ENCODE measurements at regions not wholly inside any gene's neighbourhood (a gene's known extent, or its start where the extent isn't known, plus 50 kb on each side); places are given as distances from the start of the nearest gene placed in this dataset.

DNA sequence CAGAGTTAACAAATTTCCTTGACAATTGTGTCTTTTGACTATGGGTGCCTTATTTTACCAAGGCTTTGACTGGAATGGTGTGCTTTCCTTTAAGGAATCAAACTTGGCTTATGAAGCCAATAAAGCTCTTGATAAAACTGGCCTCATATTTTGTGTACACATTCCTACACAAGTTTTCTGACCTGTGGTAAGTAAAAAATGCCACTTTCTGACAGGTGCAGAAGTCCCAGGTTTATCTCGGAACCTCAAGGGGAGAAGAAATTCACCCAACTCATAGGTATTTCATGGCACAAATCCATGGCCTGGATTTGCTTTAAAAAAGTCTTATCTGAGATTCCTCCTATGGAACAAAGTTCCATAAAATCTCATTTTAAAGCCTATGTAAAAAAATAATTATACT lies 880.6 kb upstream of the LRATD1 start:
- Histone ChIP-seq H3K4me1 (ENCODE audit: control insufficient read depth, insufficient read depth, low read length) (no peaks in the 10 kb centered on the region), H3K4me3 (ENCODE audit: low read length) (no peak overlapping the region)
- H3K27me3 Mint-ChIP-seq (ENCODE audit: low read depth in 2 of 2) = no peaks in the 10 kb centered on the region

GRCh38 chr2:13758412-13758811 lies 874.1 kb upstream of the LRATD1 start:
- H3K36me3 Mint-ChIP-seq = no peaks in the 10 kb centered on the region
- intact Hi-C loops (cut with micrococcal nuclease) = no loop called here
- Histone ChIP-seq H3K9me3 (ENCODE audit: control insufficient read depth, insufficient read depth, low read length) (no peaks in the 10 kb centered on the region), H3K27me3 (ENCODE audit: control insufficient read depth, insufficient read depth, low read length) (no peaks in the 10 kb centered on the region), H3K36me3 (ENCODE audit: control insufficient read depth, insufficient read depth, low read length) (no peaks in the 10 kb centered on the region), H3K4me3 (ENCODE audit: low read length) (no peak overlapping the region), H3K27ac (ENCODE audit: low read length) (no peak overlapping the region), H3K4me1 (ENCODE audit: control insufficient read depth, insufficient read depth, low read length) (no peaks in the 10 kb centered on the region)
- H3K4me1 Mint-ChIP-seq = no peaks in the 10 kb centered on the region
- H3K4me3 Mint-ChIP-seq = no peak overlapping the region
- peaks cover 9 to 13% of the 10 kb centered on the region in 2 donors for H3K9me3 Mint-ChIP-seq
- no peak for DNase-seq
- no peak for ATAC-seq
- WGBS (ENCODE audit: insufficient coverage) = 30% methylated on average over 1 of the region's 1 CpG
- no peak overlapping the region for H3K27ac Mint-ChIP-seq
- H3K27me3 Mint-ChIP-seq (ENCODE audit: low read depth in 2 of 2) = no peaks in the 10 kb centered on the region
- TF ChIP-seq, protein P1, sequence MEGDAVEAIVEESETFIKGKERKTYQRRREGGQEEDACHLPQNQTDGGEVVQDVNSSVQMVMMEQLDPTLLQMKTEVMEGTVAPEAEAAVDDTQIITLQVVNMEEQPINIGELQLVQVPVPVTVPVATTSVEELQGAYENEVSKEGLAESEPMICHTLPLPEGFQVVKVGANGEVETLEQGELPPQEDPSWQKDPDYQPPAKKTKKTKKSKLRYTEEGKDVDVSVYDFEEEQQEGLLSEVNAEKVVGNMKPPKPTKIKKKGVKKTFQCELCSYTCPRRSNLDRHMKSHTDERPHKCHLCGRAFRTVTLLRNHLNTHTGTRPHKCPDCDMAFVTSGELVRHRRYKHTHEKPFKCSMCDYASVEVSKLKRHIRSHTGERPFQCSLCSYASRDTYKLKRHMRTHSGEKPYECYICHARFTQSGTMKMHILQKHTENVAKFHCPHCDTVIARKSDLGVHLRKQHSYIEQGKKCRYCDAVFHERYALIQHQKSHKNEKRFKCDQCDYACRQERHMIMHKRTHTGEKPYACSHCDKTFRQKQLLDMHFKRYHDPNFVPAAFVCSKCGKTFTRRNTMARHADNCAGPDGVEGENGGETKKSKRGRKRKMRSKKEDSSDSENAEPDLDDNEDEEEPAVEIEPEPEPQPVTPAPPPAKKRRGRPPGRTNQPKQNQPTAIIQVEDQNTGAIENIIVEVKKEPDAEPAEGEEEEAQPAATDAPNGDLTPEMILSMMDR (IDR thresholded peaks at IDR 0.05) = no peak

More for the DNA sequence above, 880.6 kb upstream of the LRATD1 start:
- no peaks in the 10 kb centered on the region for H3K4me1 Mint-ChIP-seq
- H3K9me3 Mint-ChIP-seq = peaks cover 13 to 28% of the 10 kb centered on the region in 2 donors
- no peak overlapping the region for H3K27ac Mint-ChIP-seq
- peaks cover 10% of the 10 kb centered on the region for H3K36me3 Mint-ChIP-seq
- TF ChIP-seq, protein P1 (IDR thresholded peaks at IDR 0.05) = no peak
- no peak overlapping the region for H3K4me3 Mint-ChIP-seq
- intact Hi-C loops (cut with micrococcal nuclease) = no loop called here
- Histone ChIP-seq H3K36me3 (ENCODE audit: control insufficient read depth, insufficient read depth, low read length) (no peaks in the 10 kb centered on the region), H3K27me3 (ENCODE audit: control insufficient read depth, insufficient read depth, low read length) (no peaks in the 10 kb centered on the region), H3K9me3 (ENCODE audit: control insufficient read depth, insufficient read depth, low read length) (no peaks in the 10 kb centered on the region), H3K27ac (ENCODE audit: low read length) (no peak overlapping the region)
- DNase-seq (no peak), ATAC-seq (no peak)
- 76% methylated on average over 1 of the region's 1 CpG for WGBS (ENCODE audit: insufficient coverage)

DNA sequence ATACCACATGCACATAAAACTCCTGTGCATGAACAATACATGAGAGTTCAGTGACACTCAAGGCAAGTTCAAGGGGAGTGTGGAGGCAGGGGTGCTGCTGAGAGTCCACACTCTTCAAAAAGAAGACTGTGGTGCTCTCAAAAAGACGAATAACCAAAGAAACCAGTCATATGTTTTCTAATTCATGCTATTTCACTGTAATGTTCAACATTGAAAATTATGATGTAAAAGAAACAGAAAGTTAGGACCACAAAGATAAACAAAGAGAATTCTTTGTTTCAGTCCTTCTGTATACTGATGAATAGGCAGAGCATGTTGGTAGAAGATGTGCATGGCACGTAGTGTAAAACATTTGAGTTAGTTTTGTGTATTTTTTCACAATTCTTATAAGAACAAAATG lies 864.2 kb upstream of the LRATD1 start:
- Mint-ChIP-seq H3K27me3 (ENCODE audit: low read depth in 2 of 2) (no peaks in the 10 kb centered on the region), H3K9me3 (peaks cover 24 to 29% of the 10 kb centered on the region in 2 donors)
- WGBS (ENCODE audit: insufficient coverage) = no CpG with 5 or more reads among the region's 2 CpGs

GRCh38 chr2:13770279-13770678 lies 862.2 kb upstream of the LRATD1 start:
- H3K27ac Mint-ChIP-seq = no peak overlapping the region
- no peaks in the 10 kb centered on the region for H3K4me1 ChIP-seq (ENCODE audit: control insufficient read depth, insufficient read depth, low read length)
- no peak overlapping the region for H3K4me3 Mint-ChIP-seq
- H3K4me1 Mint-ChIP-seq = no peaks in the 10 kb centered on the region
- no peak overlapping the region for H3K27ac ChIP-seq (ENCODE audit: low read length)
- TF ChIP-seq, protein P1 (IDR thresholded peaks at IDR 0.05) = no peak
- peaks cover 6% of the 10 kb centered on the region for H3K36me3 Mint-ChIP-seq
- H3K9me3 Mint-ChIP-seq = peaks cover 23 to 34% of the 10 kb centered on the region in 2 donors
- ATAC-seq = no peak
- H3K27me3 ChIP-seq (ENCODE audit: control insufficient read depth, insufficient read depth, low read length) = no peaks in the 10 kb centered on the region
- H3K27me3 Mint-ChIP-seq (ENCODE audit: low read depth in 2 of 2) = no peaks in the 10 kb centered on the region
- H3K36me3 ChIP-seq (ENCODE audit: control insufficient read depth, insufficient read depth, low read length) = no peaks in the 10 kb centered on the region
- intact Hi-C loops (cut with micrococcal nuclease) = no loop called here
- no peaks in the 10 kb centered on the region for H3K9me3 ChIP-seq (ENCODE audit: control insufficient read depth, insufficient read depth, low read length)
- no peak for DNase-seq
- 32% methylated on average over 2 of the region's 2 CpGs for WGBS (ENCODE audit: insufficient coverage)
- H3K4me3 ChIP-seq (ENCODE audit: low read length) = no peak overlapping the region

More for the DNA sequence above, 864.2 kb upstream of the LRATD1 start:
- intact Hi-C loops (cut with micrococcal nuclease) = no loop called here
- DNase-seq (no peak), ATAC-seq (no peak)
- peaks cover 6% of the 10 kb centered on the region for H3K36me3 Mint-ChIP-seq
- H3K27ac Mint-ChIP-seq = no peak overlapping the region
- no peaks in the 10 kb centered on the region for H3K9me3 ChIP-seq (ENCODE audit: control insufficient read depth, insufficient read depth, low read length)
- no peaks in the 10 kb centered on the region for H3K27me3 ChIP-seq (ENCODE audit: control insufficient read depth, insufficient read depth, low read length)
- H3K4me3 ChIP-seq (ENCODE audit: low read length) = no peak overlapping the region
- no peaks in the 10 kb centered on the region for H3K36me3 ChIP-seq (ENCODE audit: control insufficient read depth, insufficient read depth, low read length)
- TF ChIP-seq, protein P1 (IDR thresholded peaks at IDR 0.05) = no peak
- no peak overlapping the region for H3K4me3 Mint-ChIP-seq
- H3K4me1 Mint-ChIP-seq = no peaks in the 10 kb centered on the region
- no peaks in the 10 kb centered on the region for H3K4me1 ChIP-seq (ENCODE audit: control insufficient read depth, insufficient read depth, low read length)
- H3K27ac ChIP-seq (ENCODE audit: low read length) = no peak overlapping the region

Data from natural killer cell (primary cell).